ENCODE measurements at regions not wholly inside any gene's neighbourhood (a gene's known extent, or its start where the extent isn't known, plus 50 kb on each side); places are given as distances from the start of the nearest gene placed in this dataset.
A peak's percentile ranks its signal among the peaks of the same experiment; 100 is the strongest.
"Not testable (repeated sequence)": the region's sequence is repeated elsewhere in the genome, so short reads cannot be mapped to it uniquely, and the experiment has no call there.

DNA sequence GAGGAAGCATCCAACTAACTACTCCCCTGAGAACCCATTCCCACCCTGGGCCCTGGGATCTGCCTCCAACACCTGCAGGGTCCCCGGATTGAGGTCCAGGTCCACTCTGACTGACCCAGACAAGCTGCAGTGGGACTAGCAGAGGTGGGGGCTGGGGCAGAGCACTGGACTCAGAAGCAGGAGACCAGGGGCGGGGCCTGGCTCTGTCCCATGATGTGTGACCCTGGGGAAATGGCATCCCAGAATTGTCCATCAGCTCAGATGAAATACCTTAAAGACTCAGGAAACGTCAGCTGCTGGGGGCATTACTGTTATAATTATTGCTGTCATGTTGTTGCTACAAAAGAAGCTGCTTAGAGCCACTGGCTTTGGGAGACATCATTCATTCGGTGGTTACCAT lies 202.4 kb downstream of the C9orf50 start:
- Mint-ChIP-seq H3K4me1 (ENCODE audit: low read depth) (peaks cover 58% of the 10 kb centered on the region), H3K9me3 (no peaks in the 10 kb centered on the region), H3K4me3 (no peak overlapping the region), H3K36me3 (ENCODE audit: low read depth) (no peaks in the 10 kb centered on the region), H3K27ac (no peak overlapping the region), H3K27me3 (peaks cover 8% of the 10 kb centered on the region)
- intact Hi-C loops (cut with micrococcal nuclease): loop anchor here (5.0 to 10.0 kb wide), 2 partner anchors 36 to 244 kb away; partner anchors contain the start of gene IER5L

DNA sequence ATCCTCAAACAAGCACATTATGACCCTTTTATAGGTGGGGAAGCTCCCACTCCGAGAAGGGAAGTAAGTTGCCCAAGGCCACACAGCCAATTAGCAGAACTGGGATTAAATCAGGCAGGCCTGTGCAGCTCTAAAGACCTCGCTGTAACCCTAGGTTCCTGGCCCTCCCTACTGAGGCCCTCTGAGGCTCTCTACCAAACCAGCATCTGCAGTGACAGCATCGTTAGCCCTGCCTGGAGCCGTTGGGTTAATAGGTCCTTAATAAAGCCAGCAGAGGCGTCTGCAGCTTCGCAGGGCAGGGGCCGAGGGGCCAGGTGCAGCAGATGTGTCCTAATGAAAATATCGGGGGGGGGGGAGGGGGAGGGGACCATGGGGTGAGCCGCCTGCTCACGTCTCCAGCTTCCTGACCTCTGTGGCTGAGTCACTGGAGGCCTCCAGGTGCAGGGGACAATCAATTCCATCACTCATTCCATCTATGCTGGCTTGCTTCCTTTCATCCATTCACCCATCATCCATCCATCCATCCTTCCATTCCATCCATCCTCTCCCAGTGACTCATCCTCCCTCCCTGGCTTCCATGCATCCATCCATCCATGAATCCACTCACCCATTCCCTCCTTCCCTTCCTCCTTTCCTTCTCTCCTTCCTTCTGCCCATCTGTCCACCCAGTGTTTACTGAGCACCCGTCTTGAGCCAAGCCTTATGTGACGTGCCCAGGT lies 203.9 kb downstream of the C9orf50 start:
- Mint-ChIP-seq H3K27ac (peak overlapping the region; percentile 93), H3K4me3 (no peak overlapping the region), H3K4me1 (ENCODE audit: low read depth) (peaks cover 52% of the 10 kb centered on the region), H3K27me3 (peaks cover 6% of the 10 kb centered on the region), H3K36me3 (ENCODE audit: low read depth) (no peaks in the 10 kb centered on the region), H3K9me3 (no peaks in the 10 kb centered on the region)
- intact Hi-C loops (cut with micrococcal nuclease): loop anchor here (5.0 to 10.0 kb wide), 2 partner anchors 35 to 242 kb away; partner anchors contain the start of gene IER5L

DNA sequence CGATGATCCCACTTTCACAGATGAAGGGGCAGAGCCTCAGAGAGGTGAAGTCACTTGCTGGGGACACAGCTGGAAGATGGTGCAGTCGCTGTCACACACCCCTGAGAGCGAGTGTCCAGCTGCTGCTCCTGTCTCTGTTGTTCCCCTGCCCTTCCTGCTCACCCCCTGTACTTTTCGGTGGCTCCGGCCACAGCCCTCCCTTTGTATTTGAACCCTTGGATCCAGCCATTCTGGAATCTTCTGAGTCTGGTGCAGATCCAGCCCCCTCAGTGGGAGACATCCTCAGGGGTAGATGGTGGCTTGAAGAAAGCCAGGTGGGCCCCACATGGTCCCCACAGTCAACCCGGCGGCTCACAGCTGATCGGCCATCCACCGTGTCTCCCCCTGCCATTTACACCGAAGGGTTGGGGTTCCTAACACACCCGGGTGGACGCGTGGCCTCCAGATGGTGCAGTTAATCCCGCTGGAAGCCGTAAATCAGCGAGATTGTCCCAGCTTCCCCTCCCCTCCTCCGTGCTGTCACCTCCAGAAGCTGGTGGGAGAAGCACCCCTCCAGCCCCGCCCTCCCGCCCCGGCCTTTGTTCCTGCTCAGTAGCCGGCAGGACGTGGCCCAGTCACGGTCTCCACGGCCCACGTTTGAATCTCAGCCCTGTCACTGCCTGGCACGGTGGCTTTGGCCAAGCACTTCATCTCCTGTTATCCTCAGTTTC lies 204.8 kb downstream of the C9orf50 start:
- Mint-ChIP-seq H3K4me3 (no peak overlapping the region), H3K27me3 (peaks cover 1% of the 10 kb centered on the region), H3K36me3 (ENCODE audit: low read depth) (no peaks in the 10 kb centered on the region), H3K4me1 (ENCODE audit: low read depth) (peaks cover 49% of the 10 kb centered on the region), H3K9me3 (no peaks in the 10 kb centered on the region), H3K27ac (peak overlapping the region; percentile 93)
- intact Hi-C loops (cut with micrococcal nuclease): loop anchor here (5.0 to 10.0 kb wide), 2 partner anchors 34 to 241 kb away; partner anchors contain the start of gene IER5L

DNA sequence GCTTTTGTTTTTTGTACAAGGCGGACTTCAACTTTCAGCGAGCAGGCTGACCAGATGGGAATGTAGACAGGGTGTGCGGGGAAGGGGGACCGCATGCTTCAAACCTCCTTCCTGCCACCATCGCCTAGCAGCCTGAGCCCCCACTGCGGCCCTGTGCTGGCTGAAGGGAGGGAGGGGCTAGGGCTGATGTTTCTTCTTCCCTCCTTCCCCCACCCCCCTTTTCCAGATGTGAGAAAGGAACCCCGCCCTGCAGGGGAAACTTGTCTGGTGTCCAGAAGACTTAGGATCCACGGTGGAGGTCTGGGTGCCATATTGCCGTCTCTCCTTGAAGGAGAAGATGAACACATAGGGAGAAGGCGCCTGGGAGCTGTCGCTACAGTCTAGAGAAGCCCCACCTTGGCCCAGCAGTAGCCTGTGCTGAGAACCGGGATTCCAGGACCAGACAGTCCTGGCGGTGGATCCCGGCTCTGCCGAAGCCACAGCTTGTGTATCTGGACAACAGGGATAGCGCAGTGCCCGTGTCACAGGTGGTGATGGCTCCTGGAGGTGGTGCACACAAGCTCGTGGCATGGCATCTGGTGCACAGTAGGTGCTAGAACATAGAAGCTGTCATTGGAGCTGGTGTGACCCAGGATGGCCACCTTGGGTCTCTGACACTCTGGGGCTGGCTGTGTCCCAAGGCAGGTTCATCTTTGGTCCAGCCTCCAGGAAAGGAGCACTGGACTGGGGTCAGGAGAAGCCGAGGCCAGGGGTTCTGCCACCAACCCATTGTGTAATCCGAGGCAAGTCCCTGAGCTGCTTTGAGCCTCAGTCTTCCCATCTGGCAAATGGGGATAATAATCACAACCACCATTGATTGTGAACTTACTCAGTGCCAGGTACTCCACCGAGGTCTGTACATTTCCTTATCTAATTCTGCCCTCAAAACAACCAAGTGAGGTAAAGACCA lies 205.6 kb downstream of the C9orf50 start:
- Mint-ChIP-seq H3K9me3 (peaks cover 6% of the 10 kb centered on the region), H3K36me3 (ENCODE audit: low read depth) (no peaks in the 10 kb centered on the region), H3K4me3 (no peak overlapping the region), H3K4me1 (ENCODE audit: low read depth) (peaks cover 45% of the 10 kb centered on the region), H3K27ac (peak overlapping the region; percentile 93), H3K27me3 (no peaks in the 10 kb centered on the region)
- intact Hi-C loops (cut with micrococcal nuclease): loop anchor here (5.0 to 10.0 kb wide), 2 partner anchors 33 to 240 kb away; partner anchors contain the start of gene IER5L

DNA sequence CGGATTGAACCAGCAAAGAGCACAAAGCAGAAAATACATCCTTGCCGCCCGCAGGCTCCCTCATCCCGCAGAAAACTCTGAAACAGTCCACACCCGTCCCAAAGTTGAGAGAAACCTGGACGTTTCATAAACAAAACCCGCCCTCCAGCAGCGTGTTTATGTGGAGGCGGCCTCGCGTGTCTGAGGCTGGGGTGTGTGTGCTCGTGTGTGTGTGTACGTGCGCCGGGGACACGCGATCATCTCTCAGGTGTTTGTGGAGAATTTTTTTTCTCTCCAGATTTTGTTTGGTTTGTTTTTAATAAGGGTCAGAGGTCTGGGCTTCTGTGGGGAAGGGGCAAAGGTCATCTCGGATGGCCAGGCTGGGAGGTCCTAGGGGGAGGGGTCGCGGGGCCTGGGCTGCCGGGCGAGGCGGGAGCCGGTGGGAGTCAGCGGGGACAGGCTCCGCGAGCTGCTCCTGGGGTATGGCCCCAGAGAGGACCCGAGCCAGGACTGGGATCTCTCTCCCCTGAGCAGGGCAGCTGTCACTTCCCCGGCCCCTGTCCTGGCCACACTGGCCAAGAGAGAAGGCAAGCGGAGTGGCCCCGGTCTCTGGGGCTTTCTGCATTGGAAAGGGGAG lies 206.4 kb downstream of the C9orf50 start:
- peaks cover 12% of the 10 kb centered on the region for H3K9me3 Mint-ChIP-seq
- peak overlapping the region; percentile 93 for H3K27ac Mint-ChIP-seq
- intact Hi-C loops (cut with micrococcal nuclease): loop anchor here (10.0 kb wide), 1 partner anchor 240 kb away; the partner anchor contains the start of gene IER5L
- H3K36me3 Mint-ChIP-seq (ENCODE audit: low read depth): no peaks in the 10 kb centered on the region
- no peaks in the 10 kb centered on the region for H3K27me3 Mint-ChIP-seq
- H3K4me1 Mint-ChIP-seq (ENCODE audit: low read depth): peaks cover 45% of the 10 kb centered on the region
- H3K4me3 Mint-ChIP-seq: peak overlapping the region; percentile 82

DNA sequence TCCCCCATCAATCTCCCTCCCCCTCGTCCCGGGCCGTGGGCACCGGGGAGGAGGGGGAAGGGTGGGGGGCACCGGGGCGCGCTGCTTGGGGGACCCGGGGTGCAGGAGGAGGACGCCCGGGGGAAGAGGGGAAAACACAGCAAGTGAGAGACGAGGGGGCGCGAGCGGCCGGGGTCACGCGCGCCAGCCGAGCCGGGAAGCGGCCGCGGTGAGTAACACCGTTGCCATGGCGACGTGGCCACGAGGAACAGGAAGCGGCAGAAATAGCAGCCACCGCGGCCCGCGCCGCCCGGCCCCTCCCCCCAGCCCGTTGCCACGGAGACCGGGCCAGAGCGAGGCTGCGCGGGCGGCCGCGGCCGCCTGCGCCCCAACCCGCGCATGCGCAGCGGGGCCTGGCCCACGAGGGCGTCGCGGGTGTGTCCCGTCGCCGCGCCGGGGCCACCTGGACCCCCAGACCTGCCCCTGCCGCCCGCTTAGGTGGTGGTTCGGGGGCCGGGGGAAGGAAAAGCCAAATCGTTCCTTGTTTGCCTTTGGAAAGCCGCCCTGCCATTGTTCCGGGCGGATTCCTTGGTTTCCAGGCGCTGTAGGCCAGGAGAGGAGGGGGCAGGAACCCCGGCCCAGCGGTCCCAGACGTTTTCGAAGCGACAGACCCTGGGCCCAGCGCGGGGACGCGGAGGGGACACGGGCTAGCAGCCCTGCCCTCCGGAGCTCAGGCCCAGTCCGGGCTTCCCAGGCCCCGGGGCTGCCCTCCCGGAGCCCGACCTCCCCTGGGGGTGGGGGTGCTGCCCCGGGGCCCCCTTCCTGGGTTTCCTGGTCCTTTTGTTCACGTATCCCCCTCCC lies 207.1 kb downstream of the C9orf50 start:
- H3K27me3 Mint-ChIP-seq: no peaks in the 10 kb centered on the region
- H3K4me3 Mint-ChIP-seq: peak overlapping the region; percentile 82
- peaks cover 12% of the 10 kb centered on the region for H3K9me3 Mint-ChIP-seq
- H3K36me3 Mint-ChIP-seq (ENCODE audit: low read depth): no peaks in the 10 kb centered on the region
- H3K27ac Mint-ChIP-seq: peak overlapping the region; percentile 93
- H3K4me1 Mint-ChIP-seq (ENCODE audit: low read depth): peaks cover 45% of the 10 kb centered on the region
- intact Hi-C loops (cut with micrococcal nuclease): loop anchor here (10.0 kb wide), 1 partner anchor 239 kb away; the partner anchor contains the start of gene IER5L

DNA sequence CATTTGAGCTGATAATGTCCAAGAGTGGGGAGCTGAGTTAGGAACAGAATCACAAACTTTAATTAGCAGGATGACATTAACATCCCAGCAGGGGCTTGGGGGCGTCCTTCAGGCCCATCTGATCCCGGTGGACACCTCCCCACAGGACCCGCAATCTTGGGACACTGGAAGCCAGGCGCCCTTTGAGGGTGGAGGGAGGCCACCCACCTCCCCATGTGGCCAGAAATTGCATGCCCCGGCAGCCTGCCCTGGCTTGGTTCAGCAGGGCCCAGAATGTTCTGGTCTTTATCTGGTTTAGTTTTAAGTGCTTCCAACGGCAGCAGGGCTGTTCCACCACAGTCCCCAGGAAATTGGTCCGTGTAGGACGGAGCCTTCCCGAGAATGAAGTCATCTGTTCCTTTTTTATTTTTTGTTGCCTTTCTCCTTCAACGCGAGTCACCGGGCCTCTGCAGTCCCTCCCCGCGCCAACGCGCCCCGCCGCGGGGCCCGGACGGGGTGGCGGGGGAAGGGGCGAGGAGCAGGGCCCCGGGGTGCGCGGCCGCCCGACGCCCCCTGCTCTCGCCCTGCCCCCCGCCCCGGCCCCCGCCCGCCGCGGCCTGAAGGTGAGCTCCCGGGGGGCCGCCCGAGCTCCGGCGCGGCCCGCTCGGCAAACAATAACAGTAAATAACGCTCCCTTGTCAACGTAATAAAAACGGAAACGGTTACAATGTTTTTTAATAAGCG lies 207.9 kb downstream of the C9orf50 start:
- H3K27ac Mint-ChIP-seq: peak overlapping the region; percentile 93
- peaks cover 47% of the 10 kb centered on the region for H3K4me1 Mint-ChIP-seq (ENCODE audit: low read depth)
- intact Hi-C loops (cut with micrococcal nuclease): loop anchor here (10.0 kb wide), 1 partner anchor 238 kb away; the partner anchor contains the start of gene IER5L
- no peaks in the 10 kb centered on the region for H3K27me3 Mint-ChIP-seq
- H3K4me3 Mint-ChIP-seq: peak overlapping the region; percentile 60
- no peaks in the 10 kb centered on the region for H3K36me3 Mint-ChIP-seq (ENCODE audit: low read depth)
- H3K9me3 Mint-ChIP-seq: peaks cover 12% of the 10 kb centered on the region

DNA sequence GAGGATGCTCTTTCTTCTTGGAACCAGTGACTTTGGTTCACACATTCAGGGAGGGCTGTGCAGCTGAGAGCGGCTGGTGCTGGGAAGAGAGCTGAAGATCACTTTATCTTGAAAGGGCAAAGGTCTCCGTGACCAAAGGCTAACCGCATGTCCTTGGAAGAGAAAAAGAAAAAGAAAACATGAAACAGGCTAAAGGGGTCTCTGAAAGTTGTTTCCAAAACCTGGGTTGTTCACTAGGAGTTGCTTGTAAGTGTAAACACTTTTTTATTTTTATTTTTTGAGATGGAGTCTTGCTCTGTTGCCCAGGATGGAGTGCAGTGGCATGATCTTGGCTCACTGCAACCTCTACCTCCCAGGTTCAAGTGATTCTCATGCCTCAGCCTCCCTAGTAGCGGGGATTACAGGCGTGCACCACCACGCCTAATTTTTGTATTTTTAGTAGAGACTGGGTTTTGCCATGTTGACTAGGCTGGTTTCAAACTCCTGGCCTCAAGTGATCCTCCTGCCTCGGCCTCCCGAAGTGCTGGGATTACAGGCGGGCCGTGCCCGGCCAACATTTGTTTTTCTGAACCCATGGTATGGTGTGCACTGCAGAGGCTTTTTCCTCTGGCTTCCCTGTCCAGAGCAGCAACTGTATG lies 208.6 kb downstream of the C9orf50 start:
- not testable (repeated sequence) for H3K27me3 Mint-ChIP-seq; H3K4me3 Mint-ChIP-seq; H3K36me3 Mint-ChIP-seq (ENCODE audit: low read depth)
- intact Hi-C loops (cut with micrococcal nuclease): loop anchor here (10.0 kb wide), 1 partner anchor 237 kb away; the partner anchor contains the start of gene IER5L
- Mint-ChIP-seq H3K27ac (peak overlapping the region; percentile 93), H3K4me1 (ENCODE audit: low read depth) (peaks cover 45% of the 10 kb centered on the region), H3K9me3 (peaks cover 12% of the 10 kb centered on the region)

DNA sequence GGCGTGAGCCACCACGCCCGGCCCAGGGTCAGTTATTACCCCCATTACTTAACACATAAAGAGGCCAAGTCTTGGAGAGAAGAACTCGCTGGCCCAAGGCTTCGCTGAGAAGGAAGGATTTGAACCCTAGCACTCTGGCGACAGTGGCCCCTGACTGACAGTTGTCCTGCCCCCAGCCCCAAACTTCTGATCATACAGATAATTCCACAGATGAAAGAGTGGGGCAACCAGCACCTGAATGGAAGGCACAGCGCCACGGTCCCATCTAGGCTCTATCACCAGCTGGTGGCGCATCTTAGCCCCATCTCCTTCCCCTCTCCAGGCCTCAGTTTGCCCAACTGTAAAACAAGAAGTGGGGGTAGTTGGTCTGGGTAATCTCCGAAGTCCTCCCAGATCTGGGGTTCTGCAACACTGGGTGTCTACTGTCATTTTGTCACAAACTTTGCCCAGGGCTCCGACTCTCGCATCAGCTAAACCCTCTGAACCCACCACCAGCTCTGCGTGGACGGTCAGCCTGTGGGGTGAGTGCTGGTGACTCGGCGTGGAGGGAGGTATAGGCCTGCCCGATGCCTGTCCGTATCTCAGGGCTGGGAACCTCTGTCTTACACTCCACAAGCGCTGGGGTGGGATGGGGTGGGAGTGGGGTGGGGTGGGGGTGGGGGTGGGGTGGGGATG lies 209.3 kb downstream of the C9orf50 start:
- H3K27ac Mint-ChIP-seq: peak overlapping the region; percentile 93
- peaks cover 12% of the 10 kb centered on the region for H3K9me3 Mint-ChIP-seq
- H3K27me3 Mint-ChIP-seq: no peaks in the 10 kb centered on the region
- intact Hi-C loops (cut with micrococcal nuclease): loop anchor here (10.0 kb wide), 1 partner anchor 237 kb away; the partner anchor contains the start of gene IER5L
- no peaks in the 10 kb centered on the region for H3K36me3 Mint-ChIP-seq (ENCODE audit: low read depth)
- H3K4me3 Mint-ChIP-seq: no peak overlapping the region
- H3K4me1 Mint-ChIP-seq (ENCODE audit: low read depth): peaks cover 45% of the 10 kb centered on the region

DNA sequence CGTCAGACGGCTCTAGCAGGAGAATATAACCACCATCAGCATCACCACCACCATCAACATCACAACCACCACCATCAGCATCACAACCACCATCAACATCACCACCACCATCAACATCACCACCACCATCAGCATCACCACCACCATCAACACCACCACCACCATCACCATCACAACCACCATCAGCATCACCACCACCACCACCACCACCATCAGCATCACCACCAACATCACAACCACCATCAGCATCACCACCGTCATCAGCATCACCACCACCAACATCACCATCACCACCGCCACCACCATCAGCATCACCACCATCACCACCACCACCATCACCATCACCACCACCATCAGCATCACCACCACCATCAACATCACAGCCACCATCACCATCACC lies 210.7 kb downstream of the C9orf50 start:
- H3K4me1 Mint-ChIP-seq (ENCODE audit: low read depth): peaks cover 42% of the 10 kb centered on the region
- intact Hi-C loops (cut with micrococcal nuclease): loop anchor here (10.0 kb wide), 1 partner anchor 235 kb away; the partner anchor contains the start of gene IER5L

DNA sequence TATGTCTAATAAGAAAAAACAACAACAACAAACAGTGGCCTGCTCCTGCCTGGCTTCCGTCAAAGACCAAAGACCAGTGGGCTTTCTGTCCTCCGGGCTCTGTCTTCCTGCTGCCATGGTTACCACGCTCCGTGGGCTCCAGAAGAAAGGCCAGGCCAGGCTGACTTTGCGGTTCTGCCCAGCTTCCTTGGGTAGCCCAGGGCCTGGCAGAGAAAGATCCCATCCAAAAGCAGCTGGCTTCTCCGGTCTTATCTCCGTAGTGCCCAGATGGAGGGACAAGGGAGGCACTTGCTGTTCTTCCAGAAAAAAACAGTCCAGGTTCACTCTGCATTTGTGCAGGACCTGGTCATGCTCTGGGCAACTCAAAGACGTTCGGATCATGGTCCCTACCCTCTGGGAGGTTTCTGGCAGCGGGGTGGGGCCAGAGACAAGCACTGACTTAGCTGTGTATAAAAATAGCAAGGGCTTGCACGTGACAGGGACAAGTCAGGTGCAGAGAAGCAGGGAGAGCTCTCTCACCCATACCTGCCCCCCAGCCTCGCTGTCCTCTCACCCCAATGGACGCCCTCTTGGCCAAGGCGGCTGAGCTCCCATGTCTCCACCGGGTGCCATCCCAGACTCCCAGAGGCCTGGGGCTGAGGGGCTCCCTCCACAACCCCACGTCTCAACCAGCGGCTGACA lies 212.2 kb downstream of the C9orf50 start:
- Mint-ChIP-seq H3K4me1 (ENCODE audit: low read depth) (peaks cover 29% of the 10 kb centered on the region), H3K27ac (no peak overlapping the region), H3K4me3 (no peak overlapping the region), H3K36me3 (ENCODE audit: low read depth) (no peaks in the 10 kb centered on the region), H3K9me3 (peaks cover 12% of the 10 kb centered on the region), H3K27me3 (peaks cover 6% of the 10 kb centered on the region)
- intact Hi-C loops (cut with micrococcal nuclease): no loop called here

More for the DNA sequence above, 210.7 kb downstream of the C9orf50 start:
- Mint-ChIP-seq H3K27ac (no peak overlapping the region), H3K9me3 (peaks cover 12% of the 10 kb centered on the region), H3K4me3 (no peak overlapping the region), H3K27me3 (peaks cover 3% of the 10 kb centered on the region), H3K36me3 (ENCODE audit: low read depth) (no peaks in the 10 kb centered on the region)

All from dendritic cell treated with granulocyte-macrophage colony-stimulating factor and Interleukin-4, amounts not matched to agents 40 ng/mL and 50 ng/mL, for 4 days (primary cell).